ENCODE measurements at regions not wholly inside any gene's neighbourhood (a gene's known extent, or its start where the extent isn't known, plus 50 kb on each side); places are given as distances from the start of the nearest gene placed in this dataset.
"Not testable (repeated sequence)": the region's sequence is repeated elsewhere in the genome, so short reads cannot be mapped to it uniquely, and the experiment has no call there.

DNA sequence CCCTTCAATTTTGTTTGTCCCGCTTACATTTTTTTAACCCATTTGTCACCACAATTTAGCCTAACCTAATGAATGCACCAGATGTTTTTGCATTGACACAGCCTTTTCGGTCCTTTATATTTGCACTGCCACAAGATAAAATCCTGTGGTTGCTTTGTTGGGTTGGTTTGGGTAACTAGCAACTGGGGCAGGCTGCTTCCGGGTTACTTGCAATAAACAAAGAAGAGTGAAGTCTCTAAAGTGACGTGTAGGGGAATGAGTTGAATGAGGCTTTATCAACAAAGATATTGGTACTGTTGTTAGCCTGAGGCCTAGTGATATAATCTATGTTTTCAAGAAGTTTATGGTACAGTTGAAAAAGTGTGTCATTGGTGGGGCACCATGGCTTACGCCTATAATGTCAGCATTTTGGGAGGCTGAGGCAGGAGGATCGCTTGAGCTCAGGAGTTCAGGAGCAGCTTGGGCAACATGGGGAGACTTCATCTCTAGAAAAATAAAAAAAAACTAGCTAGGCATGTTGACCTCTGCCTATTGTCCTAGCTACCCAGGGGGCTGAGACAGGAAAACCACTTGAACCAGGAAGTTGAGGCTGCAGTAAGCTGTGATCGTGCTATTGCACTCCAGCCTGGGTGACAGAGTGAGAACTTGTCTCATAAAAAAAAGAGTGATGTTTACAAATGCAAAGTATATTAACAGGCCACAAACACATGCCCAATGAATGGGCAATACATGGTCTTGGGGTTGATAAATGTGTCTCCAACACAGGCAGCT lies 121.8 kb downstream of the OXSM start:
- H3K4me3 ChIP-seq (ENCODE audit: low read length), result no peak overlapping the region
- no peak for DNase-seq (ENCODE audit: low read depth)
- TF ChIP-seq, protein P1, sequence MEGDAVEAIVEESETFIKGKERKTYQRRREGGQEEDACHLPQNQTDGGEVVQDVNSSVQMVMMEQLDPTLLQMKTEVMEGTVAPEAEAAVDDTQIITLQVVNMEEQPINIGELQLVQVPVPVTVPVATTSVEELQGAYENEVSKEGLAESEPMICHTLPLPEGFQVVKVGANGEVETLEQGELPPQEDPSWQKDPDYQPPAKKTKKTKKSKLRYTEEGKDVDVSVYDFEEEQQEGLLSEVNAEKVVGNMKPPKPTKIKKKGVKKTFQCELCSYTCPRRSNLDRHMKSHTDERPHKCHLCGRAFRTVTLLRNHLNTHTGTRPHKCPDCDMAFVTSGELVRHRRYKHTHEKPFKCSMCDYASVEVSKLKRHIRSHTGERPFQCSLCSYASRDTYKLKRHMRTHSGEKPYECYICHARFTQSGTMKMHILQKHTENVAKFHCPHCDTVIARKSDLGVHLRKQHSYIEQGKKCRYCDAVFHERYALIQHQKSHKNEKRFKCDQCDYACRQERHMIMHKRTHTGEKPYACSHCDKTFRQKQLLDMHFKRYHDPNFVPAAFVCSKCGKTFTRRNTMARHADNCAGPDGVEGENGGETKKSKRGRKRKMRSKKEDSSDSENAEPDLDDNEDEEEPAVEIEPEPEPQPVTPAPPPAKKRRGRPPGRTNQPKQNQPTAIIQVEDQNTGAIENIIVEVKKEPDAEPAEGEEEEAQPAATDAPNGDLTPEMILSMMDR (conservative IDR thresholded peaks at IDR 0.05; ENCODE audit: low read depth, low read length), result no peak

- TF ChIP-seq, protein P1 (conservative IDR thresholded peaks at IDR 0.05; ENCODE audit: low read depth, low read length), result no peak
- H3K4me3 ChIP-seq (ENCODE audit: low read length), result no peak overlapping the region
- no peak for DNase-seq (ENCODE audit: low read depth)
Measured at GRCh38 chr3:25913179-25913578, 123.3 kb downstream of the OXSM start.

- TF ChIP-seq, protein P1 (conservative IDR thresholded peaks at IDR 0.05; ENCODE audit: low read depth, low read length), result no peak
- no peak for DNase-seq (ENCODE audit: low read depth)
- H3K4me3 ChIP-seq (ENCODE audit: low read length), result no peak overlapping the region
Measured at GRCh38 chr3:25915673-25916072, 125.8 kb downstream of the OXSM start.

GRCh38 chr3:25916321-25916720 lies 126.4 kb downstream of the OXSM start:
- no peak overlapping the region for H3K4me3 ChIP-seq (ENCODE audit: low read length)
- no peak for DNase-seq (ENCODE audit: low read depth)
- TF ChIP-seq, protein P1 (conservative IDR thresholded peaks at IDR 0.05; ENCODE audit: low read depth, low read length), result no peak

DNA sequence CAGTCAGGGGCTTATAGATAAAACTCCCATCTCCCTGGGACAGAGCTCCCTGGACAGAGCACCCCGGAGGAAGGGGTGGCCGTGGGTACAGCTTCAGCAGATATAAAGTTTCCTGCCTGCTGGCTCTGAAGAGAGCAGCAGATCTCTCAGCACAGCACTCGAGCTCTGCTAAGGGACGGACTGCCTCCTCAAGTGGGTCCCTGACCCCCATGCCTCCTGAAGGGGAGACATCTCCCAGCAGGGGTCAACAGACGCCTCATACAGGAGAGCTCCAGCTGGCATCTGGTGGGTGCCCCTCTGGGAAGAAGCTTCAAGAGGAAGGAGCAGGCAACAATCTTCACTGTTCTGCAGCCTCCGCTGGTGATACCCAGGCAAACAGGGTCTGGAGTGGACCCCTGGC lies 142.1 kb downstream of the OXSM start:
- not testable (repeated sequence) for H3K4me3 ChIP-seq (ENCODE audit: low read length); DNase-seq (ENCODE audit: low read depth)

DNA sequence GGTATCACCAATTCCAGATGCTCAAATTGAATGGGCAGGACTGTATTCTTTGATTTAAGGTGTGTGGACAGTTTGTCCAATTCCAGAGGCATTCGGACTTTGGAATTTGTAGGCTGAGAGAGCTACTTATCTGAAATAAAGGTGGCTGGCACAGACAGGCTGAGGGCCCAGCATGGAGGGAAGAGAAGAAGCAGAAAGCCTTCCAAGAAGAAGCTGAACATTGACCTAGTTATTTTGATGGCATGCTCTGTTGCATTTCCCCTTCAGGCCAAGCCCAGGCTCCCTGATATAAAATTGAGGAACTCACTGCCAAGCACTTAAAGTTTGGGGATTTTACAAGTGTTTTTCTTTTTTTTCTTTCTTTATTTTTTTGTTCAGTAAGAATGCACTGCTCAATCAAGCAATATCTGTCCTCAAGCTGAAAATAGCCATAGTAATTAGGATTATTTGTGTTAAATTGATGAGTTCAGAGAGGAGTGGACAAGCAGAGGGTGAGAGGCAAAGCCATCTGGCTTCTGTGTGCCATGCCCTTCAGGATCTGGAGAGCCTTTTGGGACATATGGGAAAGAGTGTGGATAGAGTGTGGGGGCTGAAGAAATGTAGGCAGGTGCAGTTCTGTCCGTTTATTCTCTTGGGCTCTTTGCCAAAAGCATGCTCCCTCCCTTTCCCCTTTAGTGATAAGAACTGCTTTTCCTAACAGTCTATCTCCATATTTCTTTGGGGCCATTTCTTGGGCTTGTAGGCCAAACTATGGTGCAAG lies 148.9 kb downstream of the OXSM start:
- no peak for DNase-seq (ENCODE audit: low read depth)
- TF ChIP-seq, protein P1 (conservative IDR thresholded peaks at IDR 0.05; ENCODE audit: low read depth, low read length), result no peak
- no peak overlapping the region for H3K4me3 ChIP-seq (ENCODE audit: low read length)

DNA sequence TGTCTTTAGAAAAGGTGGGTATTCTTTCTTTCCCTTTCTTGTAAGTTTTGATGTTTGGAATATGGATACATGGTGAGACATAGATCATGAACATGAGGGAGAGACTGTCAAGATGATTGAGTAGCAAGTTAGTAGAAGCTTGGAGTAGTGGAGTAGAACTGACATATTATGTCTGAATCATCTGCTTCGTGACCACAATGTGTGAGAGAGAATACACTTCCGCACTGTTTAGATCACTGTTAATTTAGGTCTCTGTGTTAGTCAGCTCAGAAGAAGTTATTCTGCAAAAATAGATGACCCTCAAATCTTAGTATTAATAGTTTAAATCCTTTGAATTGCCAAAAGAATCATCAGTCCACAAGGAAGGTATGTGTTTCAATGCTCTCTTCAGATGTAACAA lies 151.0 kb downstream of the OXSM start:
- DNase-seq (ENCODE audit: low read depth), result no peak
- TF ChIP-seq, protein P1 (conservative IDR thresholded peaks at IDR 0.05; ENCODE audit: low read depth, low read length), result no peak
- H3K4me3 ChIP-seq (ENCODE audit: low read length), result no peak overlapping the region

Data from retinal pigment epithelial cell (primary cell).